ENCODE measurements at regions not wholly inside any gene's neighbourhood (a gene's known extent, or its start where the extent isn't known, plus 50 kb on each side); places are given as distances from the start of the nearest gene placed in this dataset.

DNA sequence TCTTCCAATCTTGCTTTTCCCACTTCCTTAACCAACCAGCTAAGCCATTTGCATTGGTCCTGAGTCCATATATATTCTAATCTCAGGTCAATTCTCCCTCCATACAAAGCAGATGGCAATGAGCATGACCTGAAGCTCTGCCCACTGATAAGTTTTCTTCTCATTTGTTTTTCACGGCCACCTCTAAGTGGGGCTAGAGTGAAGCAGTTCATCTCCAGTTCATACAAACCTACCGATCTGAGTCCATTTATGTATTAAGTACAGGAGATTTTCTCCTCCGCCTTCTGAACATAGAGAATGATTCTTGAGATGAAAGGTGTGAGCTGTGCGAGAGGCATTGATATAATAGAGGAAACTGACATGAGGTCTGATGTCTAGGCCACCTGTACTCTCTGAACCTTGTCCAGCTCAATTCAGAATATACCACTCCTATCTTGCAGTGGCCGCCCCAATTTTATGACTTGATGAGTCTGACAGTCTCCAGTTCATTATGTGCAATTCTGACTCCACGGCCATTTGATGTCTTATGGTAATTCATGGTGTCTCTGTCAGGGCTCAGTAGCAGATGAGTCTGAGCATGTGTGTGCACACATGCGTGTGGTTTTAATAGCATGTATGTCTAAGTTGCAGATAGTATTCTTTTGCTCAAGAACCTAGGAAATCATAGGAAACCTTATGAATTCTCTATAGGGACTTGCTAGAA is 329.8 kb downstream of the PMP22 start:
- TF ChIP-seq, protein P1, sequence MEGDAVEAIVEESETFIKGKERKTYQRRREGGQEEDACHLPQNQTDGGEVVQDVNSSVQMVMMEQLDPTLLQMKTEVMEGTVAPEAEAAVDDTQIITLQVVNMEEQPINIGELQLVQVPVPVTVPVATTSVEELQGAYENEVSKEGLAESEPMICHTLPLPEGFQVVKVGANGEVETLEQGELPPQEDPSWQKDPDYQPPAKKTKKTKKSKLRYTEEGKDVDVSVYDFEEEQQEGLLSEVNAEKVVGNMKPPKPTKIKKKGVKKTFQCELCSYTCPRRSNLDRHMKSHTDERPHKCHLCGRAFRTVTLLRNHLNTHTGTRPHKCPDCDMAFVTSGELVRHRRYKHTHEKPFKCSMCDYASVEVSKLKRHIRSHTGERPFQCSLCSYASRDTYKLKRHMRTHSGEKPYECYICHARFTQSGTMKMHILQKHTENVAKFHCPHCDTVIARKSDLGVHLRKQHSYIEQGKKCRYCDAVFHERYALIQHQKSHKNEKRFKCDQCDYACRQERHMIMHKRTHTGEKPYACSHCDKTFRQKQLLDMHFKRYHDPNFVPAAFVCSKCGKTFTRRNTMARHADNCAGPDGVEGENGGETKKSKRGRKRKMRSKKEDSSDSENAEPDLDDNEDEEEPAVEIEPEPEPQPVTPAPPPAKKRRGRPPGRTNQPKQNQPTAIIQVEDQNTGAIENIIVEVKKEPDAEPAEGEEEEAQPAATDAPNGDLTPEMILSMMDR (IDR thresholded peaks at IDR 0.05; ENCODE audit: control extremely low read depth in 1 of 3, insufficient read depth in 1 of 3, low read depth in 1 of 3, low read length in 3 of 3): no peak
- TF ChIP-seq SIN3A (conservative IDR thresholded peaks at IDR 0.05 in 1 of 2, IDR thresholded peaks at IDR 0.05 in 1 of 2; ENCODE audit: low read depth in 1 of 2, low read length in 2 of 2): no peak
- no peak for TF ChIP-seq JUN (IDR thresholded peaks at IDR 0.05; ENCODE audit: low read depth, low read length)
- TF ChIP-seq POLR2AphosphoS5 (IDR thresholded peaks at IDR 0.05; ENCODE audit: low read depth, low read length): no peak
- TF ChIP-seq YY1 (IDR thresholded peaks at IDR 0.05; ENCODE audit: low read depth, low read length): no peak
- no peak for TF ChIP-seq POLR2A (IDR thresholded peaks at IDR 0.05; ENCODE audit: control extremely low read depth in 1 of 2, low read depth in 2 of 2, low read length in 2 of 2)
- TF ChIP-seq POU5F1 (IDR thresholded peaks at IDR 0.05; ENCODE audit: low read depth, low read length): no peak
- TF ChIP-seq, protein P2, sequence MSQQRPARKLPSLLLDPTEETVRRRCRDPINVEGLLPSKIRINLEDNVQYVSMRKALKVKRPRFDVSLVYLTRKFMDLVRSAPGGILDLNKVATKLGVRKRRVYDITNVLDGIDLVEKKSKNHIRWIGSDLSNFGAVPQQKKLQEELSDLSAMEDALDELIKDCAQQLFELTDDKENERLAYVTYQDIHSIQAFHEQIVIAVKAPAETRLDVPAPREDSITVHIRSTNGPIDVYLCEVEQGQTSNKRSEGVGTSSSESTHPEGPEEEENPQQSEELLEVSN (IDR thresholded peaks at IDR 0.05): no peak

Data from H1 (cell line).